ENCODE measurements at regions not wholly inside any gene's neighbourhood (a gene's known extent, or its start where the extent isn't known, plus 50 kb on each side); places are given as distances from the start of the nearest gene placed in this dataset.

GRCh38 chr9:103226647-103227013 lies 231.5 kb downstream of the CYLC2 start:
- TF ChIP-seq POLR2AphosphoS5 (IDR thresholded peaks at IDR 0.05; ENCODE audit: low read depth, low read length) (no peak), POLR2A (IDR thresholded peaks at IDR 0.05; ENCODE audit: low read depth, low read length) (no peak), TAF1 (IDR thresholded peaks at IDR 0.05; ENCODE audit: borderline replicate concordance, low read depth, low read length) (no peak)
